ENCODE measurements at regions not wholly inside any gene's neighbourhood (a gene's known extent, or its start where the extent isn't known, plus 50 kb on each side); places are given as distances from the start of the nearest gene placed in this dataset.

DNA sequence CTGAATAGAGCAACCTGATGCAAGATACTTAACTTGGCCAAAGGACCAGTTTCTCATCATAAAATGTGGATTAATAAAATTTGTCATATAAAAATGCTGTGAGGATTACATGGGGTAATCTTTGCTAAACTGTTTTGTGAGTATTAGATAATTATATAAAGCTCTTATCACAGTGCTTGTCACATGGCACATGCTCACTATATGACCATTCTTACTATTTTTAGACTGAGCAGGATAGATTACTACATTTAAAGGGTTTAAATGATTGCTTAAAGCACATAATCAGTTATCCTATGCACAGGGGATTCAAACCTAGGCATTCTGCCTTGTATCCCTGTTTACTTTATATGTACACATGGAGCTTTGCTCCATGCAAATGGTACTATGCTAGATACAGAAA, 82.9 kb upstream of the COL24A1 start:
- H3K36me3 Mint-ChIP-seq = no peaks in the 10 kb centered on the region
- H3K9me3 Mint-ChIP-seq = peaks cover 0 to 4% of the 10 kb centered on the region in 2 donors
- H3K27ac Mint-ChIP-seq = no peak overlapping the region
- ATAC-seq (no peak), DNase-seq (ENCODE audit: low spot score in 2 of 2) (no peak)

DNA sequence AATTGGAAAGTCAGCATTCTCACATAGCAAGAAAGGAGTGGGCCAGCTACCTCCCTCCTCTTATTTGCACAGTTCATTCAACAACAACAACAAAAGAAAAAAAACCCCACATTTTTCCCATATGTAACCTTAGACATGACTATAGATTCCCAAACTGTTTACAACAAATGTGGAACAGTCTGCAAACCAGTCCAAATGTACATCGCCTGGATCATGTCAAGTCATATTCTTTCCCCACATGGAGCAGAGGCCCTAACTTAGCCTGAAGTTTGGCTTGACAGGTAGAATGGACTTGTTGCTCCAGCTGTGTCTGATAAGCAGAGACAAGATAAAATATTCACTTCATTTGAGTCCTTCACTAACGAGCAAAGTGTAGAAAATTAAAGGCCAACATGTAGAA, 81.7 kb upstream of the COL24A1 start:
- no peaks in the 10 kb centered on the region for H3K36me3 Mint-ChIP-seq

DNA sequence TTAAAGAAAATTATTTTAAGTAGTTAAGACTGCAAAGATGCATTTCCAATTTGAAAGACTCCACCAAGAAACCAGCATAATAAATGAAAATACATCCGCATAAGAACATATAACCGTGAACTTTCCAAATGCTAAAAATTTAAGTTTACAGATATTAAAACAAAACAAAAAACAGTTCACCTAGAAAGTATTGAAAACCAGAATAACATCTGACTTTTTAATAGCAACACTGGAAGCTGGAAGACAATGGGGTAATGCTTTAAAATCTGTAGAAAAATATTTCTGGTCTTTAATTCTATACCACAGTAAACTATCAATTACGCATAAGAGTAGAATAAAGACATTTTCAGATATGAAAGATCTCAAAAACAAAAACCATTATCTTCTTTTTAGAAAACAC, 79.3 kb upstream of the COL24A1 start:
- Mint-ChIP-seq H3K9me3 (peaks cover 0 to 4% of the 10 kb centered on the region in 2 donors), H3K27ac (no peak overlapping the region), H3K36me3 (no peaks in the 10 kb centered on the region)
- no peak for ATAC-seq
- no peak for DNase-seq (ENCODE audit: low spot score in 2 of 2)

More for the DNA sequence above, 81.7 kb upstream of the COL24A1 start:
- ATAC-seq (no peak), DNase-seq (ENCODE audit: low spot score in 2 of 2) (no peak)
- H3K9me3 Mint-ChIP-seq = peaks cover 0 to 4% of the 10 kb centered on the region in 2 donors
- H3K27ac Mint-ChIP-seq = no peak overlapping the region

DNA sequence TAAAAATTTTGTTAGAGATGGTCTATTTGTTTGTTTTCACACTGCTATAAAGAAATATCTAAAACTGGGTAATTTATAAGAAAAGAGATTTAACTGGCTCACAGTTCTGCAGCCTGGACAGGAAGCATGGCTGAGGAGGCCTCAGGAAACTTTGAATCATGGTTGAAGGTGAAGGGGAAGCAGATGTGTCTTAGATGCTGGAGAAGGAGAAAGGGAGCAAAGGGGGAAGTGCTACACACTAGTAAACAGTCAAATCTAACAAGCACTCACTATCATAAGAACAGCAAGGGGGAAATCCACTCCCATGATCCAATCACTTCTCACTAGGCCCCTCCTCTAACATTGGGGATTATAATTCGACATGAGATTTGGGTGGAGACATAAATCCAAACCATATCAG, 76.8 kb upstream of the COL24A1 start:
- no peak for ATAC-seq
- Mint-ChIP-seq H3K9me3 (peaks cover 0 to 4% of the 10 kb centered on the region in 2 donors), H3K36me3 (no peaks in the 10 kb centered on the region), H3K27ac (peak overlapping the region in 1 of 2 donors; percentile 61)
- DNase-seq (ENCODE audit: low spot score in 2 of 2) = no peak

DNA sequence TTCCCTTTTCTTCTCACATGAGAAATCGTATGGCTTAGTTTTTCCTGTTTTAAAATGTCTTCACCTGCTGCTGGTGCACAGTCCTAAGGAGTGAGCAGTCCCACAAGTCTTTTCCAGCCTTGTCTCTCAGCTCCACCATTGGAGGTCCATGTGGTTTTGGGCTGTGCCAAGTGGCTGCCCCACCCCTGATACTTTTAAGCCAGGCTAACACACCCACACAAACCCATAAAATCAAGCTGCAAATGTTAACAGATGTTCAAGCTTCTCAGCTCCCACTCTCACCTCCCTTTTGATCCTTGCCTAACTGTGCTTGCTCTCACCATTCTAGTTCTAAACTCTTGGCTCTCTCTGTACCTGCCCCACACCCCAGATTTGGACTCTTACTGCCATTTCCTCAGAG, 74.5 kb upstream of the COL24A1 start:
- Mint-ChIP-seq H3K27ac (no peak overlapping the region), H3K9me3 (peaks cover 0 to 2% of the 10 kb centered on the region in 2 donors), H3K36me3 (no peaks in the 10 kb centered on the region)
- no peak for ATAC-seq
- no peak for DNase-seq (ENCODE audit: low spot score in 2 of 2)

DNA sequence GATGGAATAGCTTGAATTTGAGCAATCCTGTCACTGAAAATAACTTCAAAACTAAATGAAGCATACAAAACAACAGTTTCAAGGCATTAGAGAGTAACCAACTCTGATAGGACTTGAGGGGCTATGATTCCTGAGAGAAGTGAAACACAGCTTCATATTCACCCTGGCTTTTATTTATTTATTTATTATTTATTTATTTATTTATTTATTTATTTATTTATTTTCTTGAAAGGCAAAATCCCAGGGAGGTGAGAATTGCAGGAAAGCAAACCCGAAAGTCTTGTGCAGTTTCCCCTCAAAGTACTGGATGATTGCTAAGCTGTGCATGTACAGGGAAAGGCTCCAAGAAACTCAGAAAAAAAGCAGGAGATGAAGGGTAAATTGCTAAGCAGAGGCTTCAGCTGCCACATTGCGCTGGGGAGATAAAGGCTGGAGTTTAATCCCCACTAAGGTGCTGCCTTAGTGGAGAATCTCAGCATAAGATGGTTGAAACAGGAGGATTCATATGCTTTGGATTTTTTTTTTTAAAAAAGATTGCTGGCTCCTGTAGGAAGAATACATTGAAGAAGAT, 72.9 kb upstream of the COL24A1 start:
- H3K36me3 Mint-ChIP-seq = no peaks in the 10 kb centered on the region
- no peaks in the 10 kb centered on the region for H3K9me3 Mint-ChIP-seq
- peak overlapping the region in 1 of 2 donors; percentile 63 for H3K27ac Mint-ChIP-seq
- no peak for DNase-seq (ENCODE audit: low spot score in 2 of 2)
- no peak for ATAC-seq

DNA sequence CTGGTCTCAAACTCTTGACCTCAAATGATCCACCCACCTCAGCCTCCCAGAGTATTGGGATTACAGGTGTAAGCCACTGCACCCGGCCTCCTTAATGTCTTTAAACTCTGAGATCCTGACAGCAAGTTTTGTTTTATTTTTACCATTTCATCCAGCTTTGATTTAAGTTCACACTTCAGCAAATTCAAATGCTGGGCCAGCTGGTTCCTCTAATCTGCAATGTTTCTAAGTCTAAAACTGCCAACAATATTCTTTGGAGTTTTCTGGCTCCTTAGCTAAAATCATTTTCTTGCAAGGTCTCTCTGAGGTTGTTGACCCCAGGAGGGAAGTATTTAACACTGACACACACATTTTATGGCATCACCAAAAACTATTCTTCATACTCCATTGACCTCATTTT, 72.0 kb upstream of the COL24A1 start:
- H3K36me3 Mint-ChIP-seq = no peaks in the 10 kb centered on the region
- DNase-seq (ENCODE audit: low spot score in 2 of 2) (no peak), ATAC-seq (no peak)
- H3K27ac Mint-ChIP-seq = no peak overlapping the region
- H3K9me3 Mint-ChIP-seq = no peaks in the 10 kb centered on the region

DNA sequence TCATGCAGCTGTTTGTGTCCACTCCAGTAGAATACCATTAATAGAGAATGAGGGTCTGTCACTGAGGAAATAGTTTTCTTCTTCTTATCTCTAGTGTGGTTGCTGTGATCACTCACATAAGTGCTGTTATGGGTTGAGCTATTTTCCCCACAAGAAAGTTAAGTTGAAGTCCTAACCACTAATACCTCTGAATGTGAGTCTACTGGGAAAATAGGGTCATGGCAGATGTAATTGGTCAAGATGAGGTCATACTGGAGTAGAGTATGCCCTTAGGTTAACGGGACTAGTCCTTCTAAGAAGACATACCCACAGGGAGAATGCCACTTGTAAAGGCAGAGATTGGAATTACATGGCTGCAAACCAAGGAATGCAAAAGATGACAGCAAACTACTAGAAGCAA, 70.5 kb upstream of the COL24A1 start:
- ATAC-seq (no peak), DNase-seq (ENCODE audit: low spot score in 2 of 2) (no peak)
- Mint-ChIP-seq H3K9me3 (no peaks in the 10 kb centered on the region), H3K36me3 (no peaks in the 10 kb centered on the region), H3K27ac (no peak overlapping the region)

DNA sequence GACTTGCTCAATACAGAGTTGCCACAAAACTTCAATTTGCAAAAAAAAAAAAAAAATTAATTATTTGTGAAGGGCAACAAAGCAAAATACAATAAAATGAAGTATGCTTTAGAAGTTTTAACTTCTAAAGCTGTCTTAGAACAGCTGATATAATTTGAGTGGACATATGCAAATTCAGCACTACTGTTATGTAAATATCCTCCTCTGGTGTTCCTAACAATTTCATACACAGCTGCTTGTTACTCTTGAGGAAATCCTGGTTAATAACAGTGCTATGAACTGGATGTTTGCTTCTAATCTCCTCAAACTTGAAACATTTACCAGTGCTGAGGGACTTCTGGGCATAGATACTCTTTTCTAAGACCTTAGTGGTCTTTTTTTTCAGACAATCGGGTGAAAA, 69.6 kb upstream of the COL24A1 start:
- no peaks in the 10 kb centered on the region for H3K9me3 Mint-ChIP-seq
- no peak for ATAC-seq
- DNase-seq (ENCODE audit: low spot score in 2 of 2) = no peak
- no peak overlapping the region for H3K27ac Mint-ChIP-seq
- no peaks in the 10 kb centered on the region for H3K36me3 Mint-ChIP-seq

DNA sequence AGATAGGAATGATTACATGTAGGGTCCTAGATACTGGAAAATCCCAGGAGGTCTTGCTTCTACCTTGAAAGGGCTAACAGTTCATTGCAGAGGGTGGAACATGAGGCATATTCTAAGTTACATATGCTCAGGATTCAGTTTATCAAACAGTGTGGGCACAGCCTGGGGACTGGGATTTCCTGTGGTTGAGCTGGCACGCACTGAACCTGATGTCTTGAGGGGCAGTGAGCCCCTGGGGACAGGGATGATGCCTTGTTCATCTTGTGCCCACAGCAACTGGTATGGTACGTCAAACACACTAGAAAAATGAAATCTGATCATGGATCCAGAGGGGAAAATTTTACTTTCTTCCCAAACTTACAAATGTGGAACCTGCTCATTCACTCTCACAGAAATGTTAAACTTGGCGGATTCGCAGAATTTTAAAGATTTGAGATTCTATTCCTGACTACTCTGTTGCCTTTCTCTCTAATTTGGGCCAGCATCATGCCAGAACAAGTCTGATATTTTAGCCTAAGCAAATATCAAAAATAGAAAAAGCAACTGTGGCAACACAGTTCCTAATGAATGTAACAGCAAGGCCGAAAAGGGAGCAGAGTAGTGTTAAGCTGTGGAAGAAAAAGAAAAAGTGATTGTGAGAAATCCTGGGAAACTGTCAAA, 68.2 kb upstream of the COL24A1 start:
- H3K27ac Mint-ChIP-seq = no peak overlapping the region
- ATAC-seq (no peak), DNase-seq (ENCODE audit: low spot score in 2 of 2) (no peak)
- H3K36me3 Mint-ChIP-seq = no peaks in the 10 kb centered on the region
- no peaks in the 10 kb centered on the region for H3K9me3 Mint-ChIP-seq

DNA sequence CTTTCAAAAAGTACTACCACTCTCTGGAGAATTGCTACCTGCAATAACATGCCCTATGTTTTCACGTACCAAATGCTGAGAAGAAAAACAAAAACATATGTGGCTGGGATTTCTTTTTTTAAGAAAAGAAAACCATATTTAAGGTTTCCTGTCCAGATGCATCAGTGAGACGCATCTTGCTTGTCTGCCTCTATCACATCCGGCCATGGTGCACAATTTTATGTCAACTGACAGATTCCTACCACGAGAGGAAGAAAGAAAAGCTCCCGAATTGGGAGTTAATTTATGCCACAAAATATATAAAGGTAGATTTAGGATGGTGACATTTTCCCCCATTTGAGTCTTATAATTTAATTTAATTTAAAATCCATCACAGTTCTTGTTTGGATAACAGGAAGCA, 62.3 kb upstream of the COL24A1 start:
- no peak for DNase-seq (ENCODE audit: low spot score in 2 of 2)
- Mint-ChIP-seq H3K9me3 (no peaks in the 10 kb centered on the region), H3K27ac (no peak overlapping the region), H3K36me3 (no peaks in the 10 kb centered on the region)
- no peak for ATAC-seq

DNA sequence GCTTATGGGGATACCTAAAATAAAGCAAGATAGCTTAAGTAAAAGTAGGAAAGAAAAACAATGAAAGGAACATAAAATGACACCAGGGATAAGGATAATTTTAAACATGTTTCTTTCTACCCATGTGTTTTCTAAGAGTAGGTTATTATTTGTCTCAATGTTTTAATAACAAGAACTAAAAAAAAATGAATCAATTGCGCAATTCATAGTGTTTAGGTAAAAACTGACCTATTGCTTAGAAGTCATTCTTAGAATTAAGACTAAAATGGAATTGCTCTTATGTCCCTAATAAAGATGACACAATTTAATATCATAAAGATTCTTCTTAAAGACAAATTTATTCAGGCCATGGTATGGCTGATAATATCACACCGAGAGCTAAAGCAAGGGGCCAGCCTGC, 58.0 kb upstream of the COL24A1 start:
- H3K36me3 Mint-ChIP-seq = no peaks in the 10 kb centered on the region
- DNase-seq (ENCODE audit: low spot score in 2 of 2) = no peak
- no peak for ATAC-seq
- H3K9me3 Mint-ChIP-seq = no peaks in the 10 kb centered on the region
- H3K27ac Mint-ChIP-seq = no peak overlapping the region

DNA sequence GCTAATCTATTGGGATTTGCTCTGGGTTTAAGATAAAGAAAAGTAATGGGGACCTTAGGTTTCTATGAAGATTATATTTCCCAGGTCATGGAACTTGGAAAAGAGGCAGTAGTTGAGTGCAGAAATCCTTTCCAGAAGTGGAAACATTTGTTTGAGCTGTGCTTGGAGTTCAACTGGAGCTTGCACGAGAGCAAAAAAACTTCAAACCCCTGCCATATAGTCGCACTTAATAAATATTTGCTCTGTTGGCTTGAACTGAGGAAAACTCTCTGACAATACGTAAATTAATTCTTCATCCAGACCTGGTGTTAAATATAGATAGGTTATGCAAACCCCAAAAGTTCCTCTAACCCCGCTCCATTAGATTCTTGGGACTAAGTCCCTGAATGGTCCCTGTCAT, 52.8 kb upstream of the COL24A1 start:
- no peak for DNase-seq (ENCODE audit: low spot score in 2 of 2)
- H3K9me3 Mint-ChIP-seq = no peaks in the 10 kb centered on the region
- H3K36me3 Mint-ChIP-seq = no peaks in the 10 kb centered on the region
- no peak overlapping the region for H3K27ac Mint-ChIP-seq
- no peak for ATAC-seq

DNA sequence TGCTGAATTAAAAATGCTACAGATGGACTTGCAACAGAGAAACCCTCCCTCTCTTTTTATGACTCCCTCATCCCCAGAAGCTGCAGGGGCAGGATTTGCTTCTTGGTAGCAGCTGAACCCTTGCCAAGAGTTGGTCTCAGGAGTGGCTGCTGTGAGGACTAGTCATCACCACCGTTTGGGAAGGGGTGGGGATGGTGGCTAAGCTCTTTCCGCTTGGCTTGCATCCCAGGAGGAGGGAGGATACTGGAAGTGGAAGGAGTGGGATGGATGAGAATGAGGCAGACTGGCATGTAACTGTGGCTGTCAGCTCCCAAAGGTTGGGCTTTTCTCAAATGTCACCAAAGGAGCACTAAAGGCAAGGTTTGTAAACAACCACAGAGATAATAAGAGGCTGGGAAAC, 50.8 kb upstream of the COL24A1 start:
- Mint-ChIP-seq H3K27ac (no peak overlapping the region), H3K9me3 (no peaks in the 10 kb centered on the region), H3K36me3 (no peaks in the 10 kb centered on the region)
- ATAC-seq (no peak), DNase-seq (ENCODE audit: low spot score in 2 of 2) (no peak)
